ENCODE measurements at regions not wholly inside any gene's neighbourhood (a gene's known extent, or its start where the extent isn't known, plus 50 kb on each side); places are given as distances from the start of the nearest gene placed in this dataset.
"Not testable (repeated sequence)": the region's sequence is repeated elsewhere in the genome, so short reads cannot be mapped to it uniquely, and the experiment has no call there.

- no peak for DNase-seq
These were observed 156.1 kb upstream of the RIMS1 start for GRCh38 chr6:71730284-71730683.

- no peak for DNase-seq
These were observed 152.1 kb upstream of the RIMS1 start for GRCh38 chr6:71733970-71734899.

GRCh38 chr6:71737953-71738352 is 148.4 kb upstream of the RIMS1 start:
- no peak for DNase-seq

GRCh38 chr6:71745525-71745924 is 140.8 kb upstream of the RIMS1 start:
- DNase-seq: no peak

- no peak for DNase-seq
These were observed 120.1 kb upstream of the RIMS1 start for GRCh38 chr6:71766146-71766760.

- DNase-seq: no peak
These were observed 119.6 kb upstream of the RIMS1 start for GRCh38 chr6:71766796-71767195.

GRCh38 chr6:71768356-71768755 is 118.0 kb upstream of the RIMS1 start:
- no peak for DNase-seq

- no peak for DNase-seq
These were observed 77.5 kb upstream of the RIMS1 start for GRCh38 chr6:71808865-71809264.

GRCh38 chr6:71810880-71811279 is 75.5 kb upstream of the RIMS1 start:
- no peak for DNase-seq

- peak; percentile 8 for DNase-seq
These were observed 63.7 kb upstream of the RIMS1 start for GRCh38 chr6:71822625-71823024.

GRCh38 chr6:71832110-71832764 is 54.1 kb upstream of the RIMS1 start:
- DNase-seq: not testable (repeated sequence)

Data from activated CD4-positive, alpha-beta T cell treated with anti-CD3 and anti-CD28 coated beads, Interleukin-2, amount 50 U/mL, for 16 hours (primary cell).